ENCODE measurements at regions not wholly inside any gene's neighbourhood (a gene's known extent, or its start where the extent isn't known, plus 50 kb on each side); places are given as distances from the start of the nearest gene placed in this dataset.

DNA sequence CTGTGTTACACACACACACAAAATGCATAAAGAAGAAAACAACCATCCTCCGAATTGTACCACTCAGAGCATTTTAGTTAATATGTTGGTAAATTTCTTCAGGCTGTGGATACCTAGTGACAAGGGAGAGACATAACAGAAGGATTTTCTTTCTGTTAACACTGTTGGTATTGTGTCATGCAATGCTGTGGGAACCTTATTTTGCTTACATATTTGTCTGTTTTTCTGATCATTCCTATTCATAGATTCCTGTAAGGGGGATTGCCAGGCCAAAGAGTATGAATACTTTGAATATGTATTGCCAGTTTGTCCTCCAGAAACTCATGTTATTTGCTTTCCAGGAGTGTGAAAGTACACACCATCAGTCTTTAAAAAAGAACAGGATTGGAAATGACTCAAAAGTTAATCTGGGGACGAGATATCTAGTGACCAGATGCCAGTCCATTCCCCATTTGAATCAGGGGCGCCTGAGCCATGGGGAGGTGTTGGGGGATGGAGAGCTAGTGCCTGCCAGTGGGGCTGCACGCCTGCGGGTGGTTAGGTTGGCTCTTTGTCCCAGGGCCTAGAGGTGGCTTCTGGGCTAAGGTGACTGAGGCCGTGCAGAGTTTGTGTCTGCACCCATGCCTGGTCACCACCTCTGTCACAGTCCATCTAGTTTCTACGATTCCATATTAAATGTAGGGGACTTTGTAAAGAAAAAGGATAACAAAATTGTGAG, 142.0 kb downstream of the PTPN20 start:
- DNase-seq (ENCODE audit: low read depth), result no peak

DNA sequence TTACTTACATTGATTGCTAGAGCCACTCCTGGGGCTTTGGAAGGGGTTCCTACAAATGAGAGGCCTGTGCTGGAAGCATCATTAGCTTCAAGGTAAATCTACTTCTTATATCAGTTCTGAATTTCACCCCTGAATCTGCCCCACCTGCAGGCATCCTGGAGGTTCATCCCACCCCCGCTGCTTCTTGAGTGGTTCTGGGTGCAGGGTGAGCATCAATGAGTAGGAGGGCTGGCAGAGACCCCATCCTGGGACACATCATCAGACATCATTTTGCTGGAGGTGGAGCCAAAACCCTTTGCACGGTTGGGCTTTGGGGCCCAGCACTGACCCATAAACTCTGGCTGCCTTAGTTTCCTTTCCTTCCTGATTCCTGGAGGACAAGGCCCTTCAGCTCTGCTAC, 143.7 kb downstream of the PTPN20 start:
- DNase-seq (ENCODE audit: low read depth), result no peak

DNA sequence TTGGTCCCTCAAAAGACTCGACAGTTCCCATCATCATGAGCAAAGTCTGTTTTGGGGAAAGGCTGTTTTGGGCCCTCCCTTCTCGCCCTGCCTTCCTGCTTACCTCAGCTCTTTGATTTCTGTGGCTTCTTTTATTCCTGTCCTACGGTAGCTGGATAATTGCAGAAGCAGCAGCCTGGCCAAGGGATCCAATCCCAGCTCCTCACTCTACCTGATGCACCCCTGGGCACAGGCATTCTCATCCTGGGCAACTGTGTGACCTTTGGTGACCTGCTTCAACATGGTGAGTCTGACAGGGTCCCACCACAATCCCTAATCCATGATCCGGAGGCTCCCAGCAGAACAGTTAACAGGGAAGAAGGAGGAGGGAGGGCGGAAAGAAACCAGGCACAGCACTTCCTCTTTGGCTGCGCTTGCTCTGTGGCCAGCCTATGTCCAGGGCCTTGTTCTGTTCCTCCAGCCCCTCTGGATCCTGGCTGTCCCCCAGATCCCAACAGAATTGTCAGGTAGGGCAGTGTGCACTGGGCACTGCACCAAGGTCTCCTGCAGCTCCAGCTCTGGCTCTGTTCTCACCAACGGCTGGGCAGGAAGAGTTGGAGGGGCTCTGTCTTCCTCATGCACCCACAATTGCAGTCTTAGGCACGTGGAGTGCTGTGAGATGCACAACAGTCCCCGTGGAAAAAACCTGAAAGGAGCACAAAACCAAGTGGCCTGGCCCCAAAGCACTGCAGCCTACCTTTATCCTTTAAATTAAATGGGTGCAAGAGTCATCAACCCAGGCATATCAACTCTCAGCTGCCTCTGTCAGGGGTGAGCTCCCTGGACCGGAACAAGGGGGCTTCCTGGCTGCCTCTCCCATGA, 144.4 kb downstream of the PTPN20 start:
- DNase-seq (ENCODE audit: low read depth), result no peak

DNA sequence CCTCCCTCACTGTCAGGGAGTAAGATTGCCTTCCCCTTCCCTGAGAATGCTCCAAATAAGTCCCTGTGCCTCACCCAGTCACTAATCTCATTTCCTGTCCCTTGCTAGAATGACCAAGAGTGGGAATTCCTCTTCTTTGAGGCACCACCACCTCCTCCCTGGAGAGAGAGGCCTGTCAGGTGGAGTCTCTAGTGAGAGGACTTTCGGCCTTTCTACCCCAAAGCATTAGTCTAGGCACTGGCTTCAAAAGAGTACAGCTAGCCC, 145.0 kb downstream of the PTPN20 start:
- DNase-seq (ENCODE audit: low read depth), result no peak

DNA sequence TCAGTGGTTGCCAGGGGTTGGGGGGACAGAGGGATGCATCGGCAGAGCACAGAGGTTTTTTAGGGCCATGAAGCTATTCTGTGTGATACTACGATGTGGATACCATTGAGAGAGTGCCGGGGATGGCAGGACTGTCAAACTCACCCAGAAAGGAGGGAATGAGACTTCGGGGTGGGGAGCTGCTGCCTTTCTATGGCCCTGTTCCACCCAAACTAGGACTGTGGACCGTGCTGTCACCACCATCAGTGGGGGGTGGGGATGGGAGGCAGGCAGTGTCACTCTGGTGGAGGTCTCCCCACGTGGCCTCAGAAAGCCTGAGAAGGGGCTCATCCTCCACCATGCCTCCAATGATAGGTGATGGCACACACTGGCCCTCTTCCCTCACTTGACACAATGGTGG, 146.2 kb downstream of the PTPN20 start:
- DNase-seq (ENCODE audit: low read depth), result no peak

DNA sequence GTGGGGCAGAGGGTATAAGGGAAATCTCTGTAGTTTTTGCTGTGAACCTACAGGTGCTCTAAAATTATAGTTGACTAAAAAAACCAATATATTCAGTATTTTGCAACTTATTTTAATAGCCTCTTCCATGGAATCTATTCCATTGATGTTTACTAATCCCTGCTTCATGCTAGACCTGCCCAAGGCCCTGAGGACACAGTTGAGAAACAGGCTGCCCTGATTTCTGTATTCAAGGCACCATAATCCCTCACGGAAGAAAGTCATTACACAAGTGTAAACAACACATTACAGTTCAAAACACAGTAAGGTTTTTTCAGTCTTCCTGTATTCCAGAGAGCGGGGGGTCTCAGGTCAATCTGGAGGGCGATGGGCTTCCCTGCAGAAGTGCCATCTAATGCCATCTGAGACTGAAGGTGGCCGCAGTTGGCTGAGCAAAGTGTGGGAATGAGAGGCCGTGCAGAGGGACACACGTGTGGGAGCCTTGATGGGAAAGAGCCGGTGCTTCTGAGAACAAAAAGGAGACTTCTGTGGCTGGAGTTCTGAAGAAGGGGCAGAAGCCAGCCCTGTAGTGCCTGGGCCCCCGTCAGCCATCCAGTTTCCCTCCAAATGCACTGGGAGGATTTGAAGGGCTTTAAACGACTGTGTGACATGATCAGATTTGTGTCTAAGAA, 146.9 kb downstream of the PTPN20 start:
- no peak for DNase-seq (ENCODE audit: low read depth)

DNA sequence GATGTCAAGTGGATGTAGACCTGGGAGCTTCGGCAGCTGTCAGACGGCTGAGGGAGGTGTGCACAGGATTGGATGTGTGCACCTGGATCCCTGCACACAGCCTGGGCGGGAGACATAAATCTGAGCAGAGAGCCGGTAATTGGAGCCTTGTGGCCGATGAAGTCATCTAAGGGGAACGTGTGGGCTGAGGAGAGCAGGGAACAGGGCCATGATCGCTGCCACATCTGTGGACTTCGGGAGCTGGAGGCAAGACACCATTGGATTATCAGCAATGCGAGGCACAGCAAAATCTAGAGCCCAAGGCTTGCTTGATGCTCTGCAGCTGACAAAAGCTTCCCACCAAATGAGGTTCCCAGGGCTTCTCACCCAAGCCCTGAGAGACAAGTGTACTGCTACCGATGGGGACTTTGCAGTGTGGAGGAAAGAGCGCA, 147.7 kb downstream of the PTPN20 start:
- DNase-seq (ENCODE audit: low read depth), result no peak

DNA sequence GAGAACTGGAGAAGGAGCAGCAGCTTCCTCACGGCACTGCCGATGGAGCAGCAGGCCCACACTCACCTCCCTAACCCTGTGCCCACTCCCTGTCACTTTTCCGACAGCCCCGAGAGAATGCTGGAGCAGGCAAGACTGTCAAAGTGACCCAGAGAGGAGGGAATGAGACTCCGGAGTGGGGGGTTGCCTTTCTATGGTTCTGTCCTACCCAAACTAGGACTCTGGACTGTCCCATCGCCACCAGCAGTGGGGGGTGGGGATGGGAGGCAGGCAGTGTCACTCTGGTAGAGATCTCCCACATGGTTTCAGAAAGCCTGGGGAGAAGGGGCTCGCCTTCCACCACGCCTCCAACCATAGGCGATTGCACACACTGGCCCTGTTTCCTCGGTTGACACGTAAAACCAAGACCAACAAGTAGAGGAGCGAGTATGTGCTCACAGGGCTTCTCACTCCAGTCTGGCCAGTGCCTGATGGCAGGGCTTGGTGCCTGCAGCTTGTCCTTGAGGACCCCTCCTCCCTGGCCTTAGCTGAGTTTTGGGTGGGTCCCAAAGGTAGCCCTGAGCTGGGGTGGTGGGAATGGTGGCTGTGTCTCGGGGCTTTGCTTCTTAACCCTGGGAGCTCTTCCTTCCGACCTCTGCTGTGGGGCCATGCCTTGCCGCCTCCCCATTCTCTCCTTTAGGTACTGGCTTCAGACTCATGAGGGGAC, 148.5 kb downstream of the PTPN20 start:
- no peak for DNase-seq (ENCODE audit: low read depth)

DNA sequence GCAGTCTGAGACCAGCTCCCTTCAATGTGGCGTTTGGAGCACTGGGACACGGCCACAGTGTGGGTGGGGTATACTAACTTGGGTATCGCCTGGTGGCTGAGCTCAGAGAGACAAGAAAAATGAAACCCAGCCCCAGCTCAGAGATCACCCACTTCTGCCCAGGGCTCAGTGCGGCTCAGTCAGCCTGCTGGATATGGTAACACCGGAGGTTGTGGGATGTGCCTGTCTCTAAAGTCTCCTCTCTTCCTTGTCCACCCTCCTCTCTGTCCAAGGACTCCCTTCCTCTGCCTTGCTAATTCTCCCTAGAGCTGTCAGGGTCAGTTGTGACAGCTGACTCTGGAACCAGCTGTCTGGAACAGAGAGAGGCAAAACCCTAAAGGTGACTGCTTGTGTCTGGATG, 149.1 kb downstream of the PTPN20 start:
- no peak for DNase-seq (ENCODE audit: low read depth)

DNA sequence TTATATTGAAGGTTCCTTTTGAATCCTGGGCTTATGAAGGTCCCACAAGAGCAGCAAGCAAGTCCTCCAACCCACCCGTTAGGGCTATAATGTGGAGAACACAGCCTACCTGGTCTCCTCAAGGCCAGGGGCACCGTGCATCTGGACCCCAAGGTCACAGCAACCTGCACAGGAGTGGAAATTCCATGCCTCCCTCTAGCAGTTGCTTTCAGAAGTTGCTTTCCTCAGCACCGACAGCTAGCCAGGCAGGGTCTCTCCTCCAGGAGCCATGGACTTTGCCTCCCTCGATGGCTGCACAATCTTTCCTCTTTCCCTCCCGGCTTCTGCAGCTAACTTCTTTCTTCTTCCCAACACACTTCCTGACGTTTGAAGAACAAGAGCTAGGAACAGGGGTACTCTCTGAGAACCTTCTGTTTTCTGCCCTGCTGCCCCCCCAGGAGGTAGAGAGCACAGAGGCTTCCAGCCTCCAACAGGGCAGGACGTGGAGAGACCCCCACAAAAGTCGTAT, 149.8 kb downstream of the PTPN20 start:
- DNase-seq (ENCODE audit: low read depth), result no peak

DNA sequence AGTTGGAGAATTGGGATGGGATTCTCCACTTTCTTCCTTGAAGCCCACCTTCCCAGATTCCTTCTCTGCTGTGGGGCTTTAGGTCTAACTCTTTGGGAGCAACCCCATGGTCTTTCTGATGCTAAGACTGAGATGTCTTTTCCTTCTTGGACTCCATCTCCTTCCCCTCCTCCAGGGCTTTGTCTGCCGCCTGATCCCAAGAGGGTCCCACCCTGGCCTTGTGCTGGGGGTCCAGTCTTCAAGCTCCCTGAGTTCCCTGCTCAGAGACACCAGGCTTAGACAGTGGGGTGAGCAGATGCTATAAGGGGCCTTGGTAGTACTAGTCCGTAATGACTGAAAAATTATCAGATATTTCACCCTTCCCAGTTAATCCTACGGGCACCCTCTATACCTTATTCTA, 150.5 kb downstream of the PTPN20 start:
- no peak for DNase-seq (ENCODE audit: low read depth)

DNA sequence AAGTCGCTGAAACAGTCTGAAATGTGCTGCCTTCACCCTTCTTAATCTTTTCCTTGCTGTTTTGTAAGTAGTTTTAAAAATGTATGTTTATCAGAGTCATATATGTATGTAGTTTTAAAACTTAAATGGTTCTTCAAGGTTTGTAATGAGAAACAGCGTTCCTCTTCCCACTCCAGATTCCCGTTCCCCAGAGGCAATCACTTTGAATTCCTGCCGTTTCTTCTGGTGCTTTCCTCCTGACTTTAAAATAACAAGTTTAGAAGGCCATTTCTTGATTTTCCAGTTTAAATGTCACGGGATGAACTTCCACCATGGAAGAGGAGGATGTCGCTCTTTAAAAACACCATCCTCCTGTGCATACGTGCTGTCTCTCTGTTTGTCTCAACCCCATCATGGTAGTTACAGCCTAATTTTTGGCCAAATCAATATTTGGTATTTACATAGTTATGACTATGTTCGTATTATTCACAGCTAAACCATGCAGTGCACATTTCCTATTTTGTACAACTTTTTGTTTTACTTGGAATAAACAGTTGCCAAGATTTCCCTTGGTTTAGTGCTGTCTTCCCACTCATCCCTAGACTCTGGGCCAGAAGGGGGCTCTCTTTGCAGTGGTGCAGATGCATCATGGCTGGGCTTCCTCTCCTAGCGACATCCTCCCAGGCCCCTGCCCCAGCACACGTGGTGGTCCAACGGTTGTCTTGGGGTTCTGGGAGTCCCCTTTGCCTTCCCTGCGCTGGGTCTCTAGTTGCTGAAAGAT, 151.4 kb downstream of the PTPN20 start:
- no peak for DNase-seq (ENCODE audit: low read depth)

DNA sequence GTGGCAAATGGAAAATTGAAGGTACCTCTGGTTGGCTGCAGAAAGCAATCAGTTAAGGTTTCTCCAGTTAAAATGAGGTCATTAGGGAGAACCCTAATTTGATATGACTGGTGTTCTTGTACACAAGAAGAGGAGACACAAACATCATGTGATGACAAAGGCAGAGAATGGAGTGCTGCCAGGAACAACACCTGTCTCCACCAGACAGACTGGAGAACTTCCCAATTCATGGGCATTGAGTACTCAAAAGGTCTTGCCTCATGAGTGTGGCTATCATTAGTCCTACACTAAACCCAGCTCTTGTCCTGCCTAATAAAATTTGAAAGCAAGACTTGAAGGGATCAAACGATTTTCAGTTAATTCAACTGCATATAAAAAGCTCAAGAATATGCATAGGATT, 152.6 kb downstream of the PTPN20 start:
- no peak for DNase-seq (ENCODE audit: low read depth)

DNA sequence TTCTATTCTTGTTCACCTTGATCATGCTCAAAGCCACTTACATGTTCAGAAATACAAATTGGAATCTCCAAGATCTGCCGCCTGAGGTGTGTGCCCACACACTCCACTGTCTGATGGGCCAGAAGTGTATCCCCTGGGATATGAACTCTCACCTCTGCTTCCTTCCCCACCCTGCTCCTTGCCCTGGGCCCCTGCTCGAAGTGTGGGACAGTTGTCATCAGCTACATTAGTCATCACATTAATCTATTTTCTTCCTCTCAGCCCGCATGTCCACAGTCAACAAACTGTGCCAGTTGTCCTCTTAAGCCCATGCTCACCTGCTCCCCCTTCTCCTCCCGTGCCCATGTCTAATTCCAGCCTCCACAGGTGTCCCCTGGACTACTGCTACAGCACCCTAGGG, 154.7 kb downstream of the PTPN20 start:
- DNase-seq (ENCODE audit: low read depth), result no peak

DNA sequence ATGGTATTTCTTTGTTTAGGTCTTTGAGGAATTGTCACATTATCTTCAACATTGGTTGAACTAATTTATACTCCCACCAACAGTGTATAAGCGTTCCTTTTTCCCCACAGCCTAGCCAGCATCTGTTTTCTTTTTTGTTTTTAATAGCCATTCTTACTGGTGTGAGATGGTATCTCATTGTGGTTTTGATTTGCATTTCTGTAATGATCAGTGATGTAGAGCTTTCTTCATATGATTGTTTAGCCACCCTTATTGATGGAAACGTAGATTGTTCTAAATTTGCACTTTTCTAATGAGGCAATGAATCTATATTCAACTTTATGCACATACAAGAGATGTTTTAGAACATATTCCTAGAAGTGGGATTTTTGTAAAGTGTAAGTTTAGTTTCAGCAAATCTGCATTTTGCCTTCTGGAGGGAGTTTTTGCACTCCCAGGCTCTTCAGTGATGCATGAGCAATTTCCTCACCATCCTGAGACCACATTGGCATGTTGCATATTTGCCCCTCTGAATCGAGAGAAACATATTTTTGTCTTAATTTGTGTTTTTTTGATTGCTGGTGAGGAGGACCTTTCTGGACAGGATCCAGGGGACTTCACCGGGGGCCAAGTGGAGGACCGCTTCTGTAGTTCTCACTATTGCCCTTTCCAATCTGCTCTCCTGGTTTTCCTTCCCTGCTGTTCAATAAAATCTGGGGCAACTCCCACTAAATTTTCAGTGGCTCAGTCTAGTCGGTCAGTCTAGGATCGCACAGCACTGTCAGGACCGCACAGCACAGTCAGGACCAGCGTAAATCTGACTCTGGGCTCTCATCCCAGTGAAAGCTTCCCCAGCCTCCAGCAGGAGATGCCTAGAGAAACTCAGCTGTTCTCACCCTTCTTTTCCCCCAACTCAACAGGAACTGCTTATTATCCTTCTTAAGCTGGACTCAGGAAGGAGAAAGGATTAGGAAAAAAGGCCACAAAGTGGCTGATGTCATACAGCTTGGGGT, 157.0 kb downstream of the PTPN20 start:
- no peak for DNase-seq (ENCODE audit: low read depth)

DNA sequence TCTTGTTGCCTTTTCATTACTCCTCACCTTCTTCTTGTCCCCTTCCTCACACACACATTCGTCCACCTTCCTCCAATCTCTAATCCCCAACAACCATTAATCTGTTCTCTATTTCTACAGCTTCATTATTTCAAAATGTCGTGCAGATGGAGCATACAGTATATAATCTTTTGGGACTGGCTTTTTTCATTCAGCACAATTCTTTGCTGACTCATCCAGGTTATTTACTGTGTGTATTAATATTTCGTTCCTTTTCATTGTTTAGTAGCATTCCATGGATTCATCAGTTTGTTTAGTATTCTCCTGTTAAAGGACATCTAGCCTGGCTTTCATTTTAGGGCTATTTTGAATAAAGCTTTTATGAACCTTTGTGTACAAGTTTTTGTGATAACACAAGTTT, 159.3 kb downstream of the PTPN20 start:
- DNase-seq (ENCODE audit: low read depth), result no peak

DNA sequence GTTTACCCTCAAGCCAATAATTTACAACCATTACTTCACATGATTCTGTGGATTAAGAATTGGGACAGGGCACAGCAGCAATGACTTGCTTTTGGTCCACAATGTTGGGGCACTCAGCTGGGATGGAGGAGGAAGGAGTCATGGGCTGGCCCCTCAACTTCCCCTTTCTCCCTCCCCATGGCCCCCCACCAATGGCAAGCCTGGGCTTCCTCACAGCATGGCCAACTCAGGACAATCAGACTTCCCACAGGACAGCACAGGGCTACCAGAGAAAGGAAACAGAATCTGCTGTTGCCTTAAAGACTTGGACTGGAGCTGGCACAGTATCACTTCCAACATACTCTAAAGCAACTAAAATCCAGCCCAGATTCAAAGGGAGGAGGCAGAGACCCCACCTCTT, 160.7 kb downstream of the PTPN20 start:
- no peak for DNase-seq (ENCODE audit: low read depth)

DNA sequence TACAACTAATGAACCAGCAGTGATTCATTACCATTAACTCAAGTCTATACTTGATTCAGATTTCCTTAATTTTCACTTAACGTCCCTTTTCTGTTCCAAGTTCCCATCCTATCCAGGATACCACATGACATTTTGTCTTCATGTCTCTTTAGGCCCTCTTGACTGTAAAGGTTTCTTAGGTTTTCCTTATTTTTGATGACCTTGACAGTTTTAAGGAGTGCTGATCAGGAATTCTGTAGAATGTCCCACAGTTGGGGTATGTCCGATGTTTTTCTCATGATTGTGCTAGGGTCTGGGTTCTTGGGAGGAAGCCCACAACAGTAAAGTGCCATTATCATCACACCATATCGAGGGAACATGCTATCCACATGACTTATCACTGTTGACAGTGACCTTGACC, 162.7 kb downstream of the PTPN20 start:
- DNase-seq (ENCODE audit: low read depth), result no peak

DNA sequence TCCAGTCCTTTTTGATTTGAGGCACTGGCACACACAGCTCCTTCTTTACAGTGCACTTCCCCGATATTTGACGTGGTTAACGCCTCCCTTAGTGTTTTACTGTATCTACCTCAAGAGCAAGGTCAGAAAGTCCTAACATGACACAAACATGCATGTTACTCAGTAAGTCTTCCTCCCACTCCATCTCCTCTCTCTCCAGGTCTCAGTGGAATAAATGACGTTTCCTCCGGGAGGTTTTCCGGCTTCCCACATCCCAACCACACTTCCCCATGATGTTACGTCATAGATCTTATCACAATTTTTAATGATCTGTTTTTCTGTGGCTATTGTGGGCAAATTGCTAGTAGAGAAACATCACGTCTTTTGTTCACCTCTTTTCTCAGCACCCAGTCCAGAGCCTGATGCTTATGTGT, 165.7 kb downstream of the PTPN20 start:
- no peak for DNase-seq (ENCODE audit: low read depth)

DNA sequence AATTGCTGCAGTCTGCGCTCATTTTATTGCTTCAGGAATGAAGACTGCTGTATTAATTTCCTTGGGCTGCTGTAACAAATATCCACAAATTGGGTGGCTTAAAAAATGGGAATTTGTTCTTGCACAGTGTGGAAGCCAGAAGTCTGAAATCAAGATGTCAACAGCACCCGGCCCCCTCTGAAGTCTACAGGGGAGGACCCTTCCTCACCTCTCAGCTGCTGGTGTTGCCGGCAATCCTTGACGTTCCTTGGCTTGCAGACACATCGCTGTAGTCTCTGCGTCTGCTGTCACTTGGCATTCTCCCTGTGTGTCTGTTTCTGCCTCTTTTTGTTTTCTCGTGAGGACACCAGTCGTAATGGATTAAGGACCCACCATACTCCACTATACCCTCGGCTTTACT, 166.2 kb downstream of the PTPN20 start:
- no peak for DNase-seq (ENCODE audit: low read depth)

All from CMK (cell line).